SK-N-MC (cell line): ENCODE measurements at regions not wholly inside any gene's neighbourhood (a gene's known extent, or its start where the extent isn't known, plus 50 kb on each side); places are given as distances from the start of the nearest gene placed in this dataset.
A peak's percentile ranks its signal among the peaks of the same experiment; 100 is the strongest.

Source experiments
- DNase-seq: peaks from one replicate; pipeline ENCODE4 v3.0.0-alpha.2; 2011; ENCODE audit warnings: low read depth, low spot score
- H3K27ac ChIP-seq: fragments of 200-600 bp; sonication (generic); 2 replicates; pipeline ENCODE4 v1.5.1; 2016; ENCODE audit warnings: mixed run types
- H3K36me3 ChIP-seq: fragments of 200-600 bp; sonication (generic); 2 replicates; pipeline ENCODE4 v1.6.1; 2017; ENCODE audit warnings: antibody characterized with exemption, low read length, mixed read lengths; ENCODE audit not compliant: insufficient read depth
- H3K4me3 ChIP-seq: fragments of 200-600 bp; sonication (generic); 2 replicates; pipeline ENCODE4 v1.5.1; 2016
- H3K9ac ChIP-seq: fragments of 200-600 bp; sonication (generic); 2 replicates; pipeline ENCODE4 v1.8.0; 2017; ENCODE audit warnings: mixed run types, mixed read lengths; ENCODE audit not compliant: insufficient read length
- H3K9me3 ChIP-seq: fragments of 200-600 bp; sonication (generic); 2 replicates; pipeline ENCODE4 v1.6.1; 2017; ENCODE audit warnings: low read depth, mild to moderate bottlenecking, antibody characterized with exemption, low read length, moderate library complexity, mixed read lengths
- EZH2 ChIP-seq: fragments of 200-600 bp; sonication (generic); IDR thresholded peaks from one replicate; pipeline ENCODE4 v1.6.1; 2017; ENCODE audit warnings: antibody characterized with exemption
- FOXP2 ChIP-seq: optimal IDR thresholded peaks from 2 replicates; pipeline ENCODE3; 2011; ENCODE audit warnings: mild to moderate bottlenecking, moderate library complexity; ENCODE audit not compliant: insufficient read depth; ENCODE audit errors: extremely low read length, control extremely low read depth
- POLR2AphosphoS5 ChIP-seq: IDR thresholded peaks from 2 replicates; pipeline ENCODE4 v1.6.1; 2012; ENCODE audit warnings: mild to moderate bottlenecking, low read depth, low read length, borderline replicate concordance

- DNase-seq = peak; percentile 22
- TF ChIP-seq POLR2AphosphoS5 (no peak), EZH2 (no peak), FOXP2 (no peak)
- Histone ChIP-seq H3K9ac (no peak overlapping the region), H3K4me3 (no peak overlapping the region), H3K36me3 (no peaks in the 10 kb centered on the region), H3K9me3 (no peaks in the 10 kb centered on the region), H3K27ac (no peak overlapping the region)
Measured at GRCh38 chr15:69976366-69976994, 121.2 kb downstream of the TLE3 start.

- Histone ChIP-seq H3K9ac (no peak overlapping the region), H3K4me3 (no peak overlapping the region), H3K27ac (no peak overlapping the region), H3K36me3 (no peaks in the 10 kb centered on the region), H3K9me3 (no peaks in the 10 kb centered on the region)
- no peak for TF ChIP-seq FOXP2
- no peak for TF ChIP-seq EZH2
- TF ChIP-seq POLR2AphosphoS5 = no peak
- DNase-seq = no peak
Measured at GRCh38 chr15:69978603-69979002, 119.1 kb downstream of the TLE3 start.

GRCh38 chr15:69979262-69979661 lies 118.5 kb downstream of the TLE3 start:
- Histone ChIP-seq H3K9ac (no peak overlapping the region), H3K27ac (no peak overlapping the region), H3K4me3 (no peak overlapping the region), H3K36me3 (no peaks in the 10 kb centered on the region), H3K9me3 (no peaks in the 10 kb centered on the region)
- no peak for DNase-seq
- TF ChIP-seq FOXP2 = no peak
- no peak for TF ChIP-seq EZH2
- TF ChIP-seq POLR2AphosphoS5 = no peak

- Histone ChIP-seq H3K4me3 (no peak overlapping the region), H3K9me3 (no peaks in the 10 kb centered on the region), H3K36me3 (no peaks in the 10 kb centered on the region), H3K27ac (no peak overlapping the region), H3K9ac (no peak overlapping the region)
- no peak for DNase-seq
- TF ChIP-seq POLR2AphosphoS5 (no peak), FOXP2 (no peak), EZH2 (no peak)
Measured at GRCh38 chr15:69979783-69980182, 117.9 kb downstream of the TLE3 start.

- DNase-seq = no peak
- Histone ChIP-seq H3K4me3 (no peak overlapping the region), H3K27ac (no peak overlapping the region), H3K36me3 (no peaks in the 10 kb centered on the region), H3K9me3 (no peaks in the 10 kb centered on the region), H3K9ac (no peak overlapping the region)
- TF ChIP-seq POLR2AphosphoS5 (no peak), EZH2 (no peak), FOXP2 (no peak)
Measured at GRCh38 chr15:69980341-69981059, 117.2 kb downstream of the TLE3 start.

- Histone ChIP-seq H3K4me3 (no peak overlapping the region), H3K27ac (no peak overlapping the region), H3K9me3 (no peaks in the 10 kb centered on the region), H3K36me3 (no peaks in the 10 kb centered on the region), H3K9ac (no peak overlapping the region)
- TF ChIP-seq POLR2AphosphoS5 (no peak), FOXP2 (no peak), EZH2 (no peak)
- no peak for DNase-seq
Measured at GRCh38 chr15:69982037-69982436, 115.7 kb downstream of the TLE3 start.

GRCh38 chr15:69983696-69984265 lies 113.9 kb downstream of the TLE3 start:
- no peak overlapping the region for H3K9ac ChIP-seq
- H3K36me3 ChIP-seq = no peaks in the 10 kb centered on the region
- H3K4me3 ChIP-seq = no peak overlapping the region
- H3K9me3 ChIP-seq = no peaks in the 10 kb centered on the region
- TF ChIP-seq FOXP2 = no peak
- no peak for TF ChIP-seq EZH2
- TF ChIP-seq POLR2AphosphoS5 = no peak
- H3K27ac ChIP-seq = no peak overlapping the region
- no peak for DNase-seq

GRCh38 chr15:69987492-69988489 lies 109.9 kb downstream of the TLE3 start:
- no peaks in the 10 kb centered on the region for H3K9me3 ChIP-seq
- H3K27ac ChIP-seq = no peak overlapping the region
- no peak overlapping the region for H3K9ac ChIP-seq
- TF ChIP-seq EZH2 = no peak
- no peak for TF ChIP-seq FOXP2
- TF ChIP-seq POLR2AphosphoS5 = no peak
- no peaks in the 10 kb centered on the region for H3K36me3 ChIP-seq
- H3K4me3 ChIP-seq = no peak overlapping the region
- no peak for DNase-seq
